Epithelial cell of proximal tubule (primary cell): ENCODE measurements at regions not wholly inside any gene's neighbourhood (a gene's known extent, or its start where the extent isn't known, plus 50 kb on each side); places are given as distances from the start of the nearest gene placed in this dataset.

Experiments
- DNase-seq: peaks from one replicate; pipeline ENCODE4 v3.0.0-alpha.2; 2011; ENCODE audit warnings: low read depth
- H3K4me3 ChIP-seq: 2 replicates; pipeline ENCODE4 v1.5.1; 2011; ENCODE audit warnings: low read depth, mild to moderate bottlenecking, low read length
- CTCF ChIP-seq: conservative IDR thresholded peaks from 2 replicates; pipeline ENCODE4 v1.5.1; 2012; ENCODE audit warnings: low read depth, mild to moderate bottlenecking, low read length

- no peak for DNase-seq
- TF ChIP-seq CTCF = no peak
Observed at GRCh38 chr1:222443566-222443965, 104.3 kb downstream of the HHIPL2 start.

GRCh38 chr1:222441066-222441465 is 106.8 kb downstream of the HHIPL2 start:
- no peak for TF ChIP-seq CTCF
- no peak for DNase-seq
- no peak overlapping the region for H3K4me3 ChIP-seq

More at GRCh38 chr1:222443566-222443965, 104.3 kb downstream of the HHIPL2 start:
- no peak overlapping the region for H3K4me3 ChIP-seq

GRCh38 chr1:222424826-222425225 is 123.1 kb downstream of the HHIPL2 start:
- H3K4me3 ChIP-seq = no peak overlapping the region
- DNase-seq = no peak
- TF ChIP-seq CTCF = no peak

- TF ChIP-seq CTCF = no peak
- H3K4me3 ChIP-seq = no peak overlapping the region
- DNase-seq = no peak
Observed at GRCh38 chr1:222421380-222421779, 126.5 kb downstream of the HHIPL2 start.

- no peak for TF ChIP-seq CTCF
- DNase-seq = no peak
Observed at GRCh38 chr1:222420633-222421032, 127.3 kb downstream of the HHIPL2 start.

GRCh38 chr1:222418654-222419053 is 129.2 kb downstream of the HHIPL2 start:
- TF ChIP-seq CTCF = no peak

More at GRCh38 chr1:222420633-222421032, 127.3 kb downstream of the HHIPL2 start:
- H3K4me3 ChIP-seq = no peak overlapping the region

GRCh38 chr1:222417264-222417663 is 130.6 kb downstream of the HHIPL2 start:
- no peak for TF ChIP-seq CTCF
- no peak for DNase-seq
- H3K4me3 ChIP-seq = no peak overlapping the region

More at GRCh38 chr1:222418654-222419053, 129.2 kb downstream of the HHIPL2 start:
- no peak for DNase-seq
- H3K4me3 ChIP-seq = no peak overlapping the region
